Ovary (tissue), 3 donors: ENCODE measurements at regions not wholly inside any gene's neighbourhood (a gene's known extent, or its start where the extent isn't known, plus 50 kb on each side); places are given as distances from the start of the nearest gene placed in this dataset.

ENCODE experiments used
- EP300 ChIP-seq: sonication (generic); formaldehyde crosslinking; IDR thresholded peaks from one replicate; pipeline ENCODE4 v1.6.1; 2017; ENCODE audit warnings: antibody characterized with exemption
- POLR2A ChIP-seq: fragments of 450-650 bp; IDR thresholded peaks from one replicate; pipeline ENCODE4 v1.6.1; 2017; ENCODE audit warnings: antibody characterized with exemption, mild to moderate bottlenecking, moderate library complexity
- TF ChIP-seq, protein P1 (sequence below), 3 donors: fragments of 450-650 bp in 2 of 3; fragments of 200-600 bp in 1 of 3; IDR thresholded peaks; one replicate each; pipeline versions ENCODE4 v1.5.1 to v1.8.0; 2016 to 2022; ENCODE audit warnings: antibody characterized with exemption in 3 of 3, mild to moderate bottlenecking in 1 of 3
- donor health status: DM: no; HTN: no; CAD: no.

DNA sequence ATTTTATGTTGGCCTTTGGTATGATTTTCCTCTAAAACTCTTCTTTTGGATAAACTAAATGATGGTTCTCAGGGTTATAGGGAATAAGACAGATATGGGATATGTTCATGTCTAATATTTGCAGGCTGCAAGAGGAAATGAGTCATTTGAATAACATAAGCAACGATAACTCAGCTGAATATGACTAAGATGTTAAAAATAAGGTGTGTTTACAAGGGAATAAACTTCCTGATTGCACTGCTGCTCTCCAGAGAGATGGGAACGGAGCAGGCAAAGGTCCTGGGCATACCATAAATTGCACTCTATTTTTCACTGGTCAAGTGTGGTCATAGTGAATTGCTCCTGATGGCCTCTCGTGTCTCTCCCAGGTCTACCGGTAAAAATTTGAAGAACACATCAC is 666.2 kb downstream of the TOX3 start:
- TF ChIP-seq, protein P1, sequence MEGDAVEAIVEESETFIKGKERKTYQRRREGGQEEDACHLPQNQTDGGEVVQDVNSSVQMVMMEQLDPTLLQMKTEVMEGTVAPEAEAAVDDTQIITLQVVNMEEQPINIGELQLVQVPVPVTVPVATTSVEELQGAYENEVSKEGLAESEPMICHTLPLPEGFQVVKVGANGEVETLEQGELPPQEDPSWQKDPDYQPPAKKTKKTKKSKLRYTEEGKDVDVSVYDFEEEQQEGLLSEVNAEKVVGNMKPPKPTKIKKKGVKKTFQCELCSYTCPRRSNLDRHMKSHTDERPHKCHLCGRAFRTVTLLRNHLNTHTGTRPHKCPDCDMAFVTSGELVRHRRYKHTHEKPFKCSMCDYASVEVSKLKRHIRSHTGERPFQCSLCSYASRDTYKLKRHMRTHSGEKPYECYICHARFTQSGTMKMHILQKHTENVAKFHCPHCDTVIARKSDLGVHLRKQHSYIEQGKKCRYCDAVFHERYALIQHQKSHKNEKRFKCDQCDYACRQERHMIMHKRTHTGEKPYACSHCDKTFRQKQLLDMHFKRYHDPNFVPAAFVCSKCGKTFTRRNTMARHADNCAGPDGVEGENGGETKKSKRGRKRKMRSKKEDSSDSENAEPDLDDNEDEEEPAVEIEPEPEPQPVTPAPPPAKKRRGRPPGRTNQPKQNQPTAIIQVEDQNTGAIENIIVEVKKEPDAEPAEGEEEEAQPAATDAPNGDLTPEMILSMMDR (IDR thresholded peaks at IDR 0.05) = no peak
- TF ChIP-seq POLR2A (no peak), EP300 (no peak)
